Eye (tissue), 1 donor: ENCODE measurements at regions not wholly inside any gene's neighbourhood (a gene's known extent, or its start where the extent isn't known, plus 50 kb on each side); places are given as distances from the start of the nearest gene placed in this dataset.
A peak's percentile ranks its signal among the peaks of the same experiment; 100 is the strongest.
"Not testable (repeated sequence)": the region's sequence is repeated elsewhere in the genome, so short reads cannot be mapped to it uniquely, and the experiment has no call there.

Source experiments
- DNase-seq: peaks from one replicate; pipeline ENCODE4 v3.0.0-alpha.2; 2015

- peak; percentile 19 for DNase-seq
Measured at GRCh38 chr5:124504081-124504916, 242.1 kb downstream of the ZNF608 start.

DNA sequence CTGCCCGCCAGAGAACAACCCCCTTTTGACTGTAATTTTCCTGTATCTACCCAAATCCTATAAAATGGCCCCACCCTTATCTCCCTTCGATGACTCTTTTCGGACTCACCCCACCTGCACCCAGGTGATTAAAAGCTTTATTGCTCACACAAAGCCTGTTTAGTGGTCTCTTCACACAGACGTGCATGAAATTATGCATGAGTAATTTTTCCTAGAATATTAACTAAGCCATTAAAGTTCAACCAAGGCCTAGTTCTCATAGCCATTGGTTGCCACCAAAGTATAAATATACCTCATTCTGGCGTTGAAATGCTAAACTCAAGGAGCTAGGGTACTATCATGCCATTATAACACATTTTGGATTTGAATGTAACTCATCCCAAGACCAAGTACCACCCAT, 243.9 kb downstream of the ZNF608 start:
- DNase-seq, result no peak

GRCh38 chr5:124499818-124500217, 246.6 kb downstream of the ZNF608 start:
- not testable (repeated sequence) for DNase-seq

DNA sequence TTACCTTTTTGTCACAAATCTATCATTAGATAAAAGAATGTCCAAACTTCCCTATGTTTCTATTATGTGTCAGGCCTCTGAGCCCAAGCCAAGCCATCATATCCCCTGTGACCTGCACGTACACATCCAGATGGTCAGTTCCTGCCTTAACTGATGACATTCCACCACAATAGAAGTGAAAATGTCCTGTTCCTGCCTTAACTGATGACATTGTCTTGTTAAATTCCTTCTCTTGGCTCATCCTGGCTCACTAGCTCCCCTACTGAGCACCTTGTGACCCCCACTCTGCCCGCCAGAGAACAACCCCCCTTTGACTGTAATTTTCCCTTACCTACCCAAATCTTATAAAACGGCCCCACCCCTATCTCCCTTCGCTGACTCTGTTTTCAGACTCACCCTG, 249.5 kb downstream of the ZNF608 start:
- DNase-seq, result not testable (repeated sequence)

- DNase-seq, result no peak
Measured at GRCh38 chr5:124494540-124495116, 251.8 kb downstream of the ZNF608 start.

DNA sequence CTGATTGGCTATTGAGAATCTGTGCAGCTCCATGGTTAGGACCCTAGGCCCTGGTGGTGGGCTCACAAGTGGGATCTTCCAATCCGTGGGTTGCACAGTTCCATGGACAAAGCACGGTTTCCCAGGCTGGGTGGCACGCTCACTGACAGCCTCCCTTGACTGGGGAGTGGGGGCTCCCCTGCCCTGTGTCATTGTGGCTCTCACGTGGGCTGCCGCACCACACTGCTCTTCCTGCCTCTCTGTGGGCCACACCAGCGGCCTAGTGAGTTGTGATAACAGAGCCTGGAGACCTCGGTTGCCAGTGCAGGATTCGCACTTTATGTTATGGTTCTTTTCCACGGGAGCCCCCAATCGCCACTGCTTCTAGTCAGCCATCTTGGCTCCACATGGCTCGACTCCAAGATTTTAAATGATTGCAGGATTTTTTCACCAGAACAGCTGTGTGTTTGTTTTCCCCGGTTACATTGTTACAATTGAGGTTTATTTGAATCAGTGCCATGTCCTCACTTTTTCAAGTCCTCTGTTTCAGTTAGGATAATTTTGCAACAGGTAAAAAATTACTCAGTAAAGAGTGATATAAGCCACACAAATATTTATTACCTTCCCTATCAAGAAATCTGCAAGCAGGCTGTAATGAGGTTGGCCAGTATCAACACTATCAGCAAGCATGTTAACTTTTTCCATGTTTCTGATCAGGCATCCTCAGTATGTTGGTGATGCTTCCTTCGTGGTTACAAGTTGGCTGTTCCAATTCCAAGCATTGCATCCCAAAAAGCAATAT, 253.8 kb downstream of the ZNF608 start:
- no peak for DNase-seq

- not testable (repeated sequence) for DNase-seq
Measured at GRCh38 chr5:124490315-124490714, 256.1 kb downstream of the ZNF608 start.

- DNase-seq, result peak; percentile 39
Measured at GRCh38 chr5:124481419-124481818, 265.0 kb downstream of the ZNF608 start.

DNA sequence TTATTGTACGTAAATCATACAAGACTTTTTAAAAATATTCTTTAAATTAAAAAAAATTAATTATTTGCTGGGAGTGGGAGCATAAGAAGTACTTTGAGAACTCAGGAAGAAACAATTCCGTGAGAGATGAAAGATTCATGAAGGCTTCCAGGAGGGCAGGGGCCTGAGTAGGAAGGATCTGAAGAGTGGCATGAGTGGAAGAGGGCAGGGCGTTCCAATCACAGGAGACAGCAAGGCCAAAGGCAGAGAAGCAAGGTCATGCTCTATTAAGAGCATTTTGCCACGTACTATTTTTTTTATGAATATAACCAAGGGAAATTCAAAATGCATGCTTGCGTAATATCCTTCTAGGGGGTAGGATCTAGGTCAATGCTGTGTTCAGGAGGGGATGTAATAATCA, 265.5 kb downstream of the ZNF608 start:
- no peak for DNase-seq

GRCh38 chr5:124480022-124480421, 266.4 kb downstream of the ZNF608 start:
- DNase-seq, result no peak

- DNase-seq, result no peak
Measured at GRCh38 chr5:124478264-124478663, 268.2 kb downstream of the ZNF608 start.

- no peak for DNase-seq
Measured at GRCh38 chr5:124477577-124477976, 268.9 kb downstream of the ZNF608 start.

GRCh38 chr5:124477062-124477461, 269.4 kb downstream of the ZNF608 start:
- no peak for DNase-seq

GRCh38 chr5:124474528-124475215, 271.8 kb downstream of the ZNF608 start:
- peak; percentile 44 for DNase-seq

DNA sequence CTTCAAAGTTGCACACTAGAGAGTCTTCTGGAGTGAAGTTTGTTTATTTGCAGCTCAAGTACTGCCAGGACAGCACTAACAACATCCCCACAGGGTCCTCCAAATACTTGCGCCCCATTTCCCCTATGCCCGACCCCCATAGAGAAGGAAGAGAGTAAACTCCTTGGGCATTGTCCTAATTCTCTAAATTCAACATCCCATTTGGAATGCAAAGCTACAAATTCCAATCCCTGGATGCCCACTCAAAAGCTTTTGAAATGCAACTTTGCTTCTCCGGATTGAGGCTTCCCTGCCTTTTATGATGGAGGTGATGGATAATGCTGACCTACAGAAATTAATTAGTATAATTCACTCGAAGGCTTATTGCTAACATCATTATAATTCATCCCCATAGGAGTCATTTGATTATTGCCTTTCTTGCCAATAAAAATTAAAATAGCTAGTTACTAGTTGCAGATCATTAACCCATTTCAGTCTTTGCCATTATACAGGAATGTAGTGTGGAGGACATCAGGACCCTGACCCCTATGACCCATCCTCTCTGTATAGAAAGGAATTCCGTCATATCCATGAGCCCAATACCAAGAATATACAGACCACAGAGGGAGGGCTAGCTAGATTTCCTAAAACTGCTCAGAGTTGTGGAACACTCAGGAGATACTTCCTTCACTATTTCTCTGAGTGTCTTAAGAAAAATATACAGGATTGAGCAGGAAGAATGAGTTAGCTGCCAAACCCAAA, 277.6 kb downstream of the ZNF608 start:
- no peak for DNase-seq

- no peak for DNase-seq
Measured at GRCh38 chr5:124467745-124468144, 278.7 kb downstream of the ZNF608 start.

DNA sequence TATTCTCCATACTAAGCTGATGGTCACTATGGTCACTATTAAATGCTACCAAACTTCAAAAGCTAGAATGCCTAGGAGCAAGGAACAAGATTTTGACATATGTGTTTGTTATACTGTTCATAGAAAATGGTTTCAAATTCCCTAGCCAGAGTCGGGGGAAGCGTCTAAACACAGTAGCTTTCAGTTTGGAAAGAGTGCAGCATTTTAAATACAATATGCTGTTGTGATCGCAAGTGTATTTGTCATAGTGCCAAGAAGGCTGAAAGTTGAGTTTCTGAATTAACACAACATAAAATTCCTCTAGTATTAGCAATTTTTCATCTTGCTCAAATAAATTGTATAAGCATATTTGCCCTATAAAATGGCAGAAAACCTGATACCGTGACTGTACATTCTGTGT, 280.4 kb downstream of the ZNF608 start:
- no peak for DNase-seq

GRCh38 chr5:124463851-124464250, 282.6 kb downstream of the ZNF608 start:
- DNase-seq, result no peak

DNA sequence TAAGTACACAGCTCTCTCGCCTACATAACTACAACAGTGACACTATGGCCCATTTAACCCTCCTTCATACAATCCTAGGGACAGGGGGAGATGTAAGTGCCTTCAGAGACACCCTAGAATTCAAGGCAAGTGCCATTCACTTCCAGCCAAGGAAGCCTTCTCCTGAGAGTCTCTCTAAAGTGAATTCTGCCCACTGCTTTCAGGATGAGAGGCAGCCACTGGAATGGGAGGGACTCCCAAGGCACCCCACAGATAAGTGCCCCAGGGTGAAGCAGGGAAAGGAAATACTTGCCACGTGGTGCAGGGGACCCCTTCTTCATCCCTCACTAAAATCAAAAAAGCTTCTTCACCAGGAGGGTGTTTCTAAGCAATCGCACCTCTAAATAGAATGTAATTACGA, 283.7 kb downstream of the ZNF608 start:
- peak; percentile 64 for DNase-seq

- DNase-seq, result peak; percentile 97
Measured at GRCh38 chr5:124461941-124462340, 284.5 kb downstream of the ZNF608 start.

GRCh38 chr5:124461157-124461556, 285.3 kb downstream of the ZNF608 start:
- peak; percentile 63 for DNase-seq

GRCh38 chr5:124460642-124461041, 285.8 kb downstream of the ZNF608 start:
- DNase-seq, result peak; percentile 60
